ENCODE measurements at regions not wholly inside any gene's neighbourhood (a gene's known extent, or its start where the extent isn't known, plus 50 kb on each side); places are given as distances from the start of the nearest gene placed in this dataset.

DNA sequence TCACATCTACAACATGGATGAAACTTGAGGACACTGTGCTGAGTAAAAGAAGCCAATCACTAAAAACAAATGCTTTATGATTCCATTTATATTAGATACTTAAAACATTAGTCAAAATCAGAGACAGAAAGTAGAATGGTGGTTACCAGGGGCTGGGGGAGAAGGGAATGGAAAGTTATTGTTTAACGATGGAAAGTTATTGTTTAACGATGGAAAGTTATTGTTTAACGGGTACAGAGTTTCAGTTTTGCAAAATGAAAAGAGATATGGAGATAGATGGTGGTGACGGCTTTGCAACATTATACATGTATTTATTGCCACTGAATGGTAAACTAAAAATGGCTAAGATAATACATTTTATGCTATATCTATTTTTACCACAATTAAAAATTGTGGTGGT, 160.6 kb downstream of the TUBA3C start (continued):
- no peak for TF ChIP-seq CTCF (conservative IDR thresholded peaks at IDR 0.05; ENCODE audit: low read depth in 2 of 2)
- no peak for TF ChIP-seq ZNF114 (CRISPR knock-in tag; IDR thresholded peaks at IDR 0.05)
- no peak for TF ChIP-seq ZNF331 (CRISPR knock-in tag; IDR thresholded peaks at IDR 0.05; ENCODE audit: low read depth)

DNA sequence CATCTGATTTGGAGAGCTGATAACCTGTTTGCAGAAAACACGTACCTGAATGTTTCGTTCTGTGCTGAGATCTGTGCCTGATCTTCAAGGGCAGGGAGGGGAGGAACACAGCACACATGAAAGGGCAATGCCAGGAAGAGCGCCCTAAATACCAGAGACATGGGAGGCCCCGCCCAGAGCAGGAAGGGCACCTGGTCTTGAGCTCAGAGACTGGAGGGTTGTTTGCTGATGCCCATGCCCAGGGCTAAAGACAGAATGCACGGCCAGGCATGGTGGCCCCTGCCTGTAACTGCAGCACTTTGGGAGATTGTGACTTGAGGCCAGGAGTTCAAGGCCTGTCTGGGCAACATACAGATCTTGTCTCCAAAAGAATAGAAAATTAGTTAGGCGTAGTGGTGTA, 183.2 kb downstream of the TUBA3C start:
- H3K9me3 Mint-ChIP-seq: peaks cover 100% of the 10 kb centered on the region
- no peak for TF ChIP-seq NANOG (IDR thresholded peaks at IDR 0.05; ENCODE audit: borderline replicate concordance)
- no peak for TF ChIP-seq ETS1 (IDR thresholded peaks at IDR 0.05)
- TF ChIP-seq ZNF462 (CRISPR knock-in tag; IDR thresholded peaks at IDR 0.05): no peak
- TF ChIP-seq CTCF (conservative IDR thresholded peaks at IDR 0.05; ENCODE audit: low read depth in 2 of 2): no peak
- TF ChIP-seq, protein P1, sequence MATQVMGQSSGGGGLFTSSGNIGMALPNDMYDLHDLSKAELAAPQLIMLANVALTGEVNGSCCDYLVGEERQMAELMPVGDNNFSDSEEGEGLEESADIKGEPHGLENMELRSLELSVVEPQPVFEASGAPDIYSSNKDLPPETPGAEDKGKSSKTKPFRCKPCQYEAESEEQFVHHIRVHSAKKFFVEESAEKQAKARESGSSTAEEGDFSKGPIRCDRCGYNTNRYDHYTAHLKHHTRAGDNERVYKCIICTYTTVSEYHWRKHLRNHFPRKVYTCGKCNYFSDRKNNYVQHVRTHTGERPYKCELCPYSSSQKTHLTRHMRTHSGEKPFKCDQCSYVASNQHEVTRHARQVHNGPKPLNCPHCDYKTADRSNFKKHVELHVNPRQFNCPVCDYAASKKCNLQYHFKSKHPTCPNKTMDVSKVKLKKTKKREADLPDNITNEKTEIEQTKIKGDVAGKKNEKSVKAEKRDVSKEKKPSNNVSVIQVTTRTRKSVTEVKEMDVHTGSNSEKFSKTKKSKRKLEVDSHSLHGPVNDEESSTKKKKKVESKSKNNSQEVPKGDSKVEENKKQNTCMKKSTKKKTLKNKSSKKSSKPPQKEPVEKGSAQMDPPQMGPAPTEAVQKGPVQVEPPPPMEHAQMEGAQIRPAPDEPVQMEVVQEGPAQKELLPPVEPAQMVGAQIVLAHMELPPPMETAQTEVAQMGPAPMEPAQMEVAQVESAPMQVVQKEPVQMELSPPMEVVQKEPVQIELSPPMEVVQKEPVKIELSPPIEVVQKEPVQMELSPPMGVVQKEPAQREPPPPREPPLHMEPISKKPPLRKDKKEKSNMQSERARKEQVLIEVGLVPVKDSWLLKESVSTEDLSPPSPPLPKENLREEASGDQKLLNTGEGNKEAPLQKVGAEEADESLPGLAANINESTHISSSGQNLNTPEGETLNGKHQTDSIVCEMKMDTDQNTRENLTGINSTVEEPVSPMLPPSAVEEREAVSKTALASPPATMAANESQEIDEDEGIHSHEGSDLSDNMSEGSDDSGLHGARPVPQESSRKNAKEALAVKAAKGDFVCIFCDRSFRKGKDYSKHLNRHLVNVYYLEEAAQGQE (IDR thresholded peaks at IDR 0.05; ENCODE audit: unreplicated experiment): no peak
- TF ChIP-seq STAT1 (IDR thresholded peaks at IDR 0.05; ENCODE audit: unreplicated experiment): no peak
- TF ChIP-seq EZH2 (IDR thresholded peaks at IDR 0.05; ENCODE audit: low read depth, unreplicated experiment): no peak
- no peak for TF ChIP-seq ZNF331 (CRISPR knock-in tag; IDR thresholded peaks at IDR 0.05; ENCODE audit: low read depth)
- TF ChIP-seq POLR2AphosphoS5 (IDR thresholded peaks at IDR 0.05; ENCODE audit: low read depth): no peak
- no peak for TF ChIP-seq JUNB (IDR thresholded peaks at IDR 0.05; ENCODE audit: unreplicated experiment)

More for the DNA sequence above, 183.2 kb downstream of the TUBA3C start:
- H3K4me1 Mint-ChIP-seq: no peaks in the 10 kb centered on the region
- no peak overlapping the region for H3K27ac ChIP-seq (ENCODE audit: low read depth)
- peaks cover 84% of the 10 kb centered on the region for H3K36me3 Mint-ChIP-seq (ENCODE audit: low read depth)
- no peak overlapping the region for H2AFZ ChIP-seq
- peaks cover 2% of the 10 kb centered on the region for H3K36me3 ChIP-seq (ENCODE audit: insufficient read depth)
- H3F3A ChIP-seq (replicated peaks; ENCODE audit: low read depth): no peaks in the 10 kb centered on the region
- H3K4me3 ChIP-seq: no peak overlapping the region
- peaks cover 20% of the 10 kb centered on the region for H3K27me3 Mint-ChIP-seq (ENCODE audit: insufficient read depth, low read depth, poor library complexity)
- no peaks in the 10 kb centered on the region for H3K9me2 ChIP-seq (ENCODE audit: insufficient read depth)
- no peaks in the 10 kb centered on the region for H3K79me2 ChIP-seq (replicated peaks; ENCODE audit: insufficient read depth)
- no peak overlapping the region for H3K4me3 Mint-ChIP-seq
- no peaks in the 10 kb centered on the region for H3K4me1 ChIP-seq (ENCODE audit: insufficient read depth)
- DNase-seq (ENCODE audit: low spot score) (no peak), ATAC-seq (no peak)
- no peaks in the 10 kb centered on the region for H4K20me1 ChIP-seq (replicated peaks; ENCODE audit: insufficient read depth)
- no peaks in the 10 kb centered on the region for H3K27me3 ChIP-seq (ENCODE audit: insufficient read depth)
- no peak overlapping the region for H3K27ac Mint-ChIP-seq
- no peak overlapping the region for H3K4me2 ChIP-seq

All from GM23338 (cell line).